Liver (tissue), 8 donors: ENCODE measurements at regions not wholly inside any gene's neighbourhood (a gene's known extent, or its start where the extent isn't known, plus 50 kb on each side); places are given as distances from the start of the nearest gene placed in this dataset.
"Not testable (repeated sequence)": the region's sequence is repeated elsewhere in the genome, so short reads cannot be mapped to it uniquely, and the experiment has no call there.

Experiments used
- DNase-seq: peaks from one replicate; pipeline ENCODE4 v3.0.0-alpha.2; 2017; ENCODE audit warnings: low spot score
- H3K27ac ChIP-seq, 2 donors: one replicate each; pipeline ENCODE4 v1.7.0; 2013; ENCODE audit warnings: inconsistent platforms in 2 of 2, low read length in 2 of 2, control low read depth in 1 of 2, low read depth in 1 of 2, mild to moderate bottlenecking in 1 of 2
- H3K27me3 ChIP-seq, 4 donors: one replicate each; pipeline versions ENCODE4 v1.6.1 to v1.7.0; 2013; ENCODE audit warnings: low read length in 3 of 4, inconsistent platforms in 1 of 4, mild to moderate bottlenecking in 1 of 4, moderate library complexity in 1 of 4; ENCODE audit not compliant: control insufficient read depth in 4 of 4, insufficient read depth in 4 of 4
- H3K36me3 ChIP-seq, 4 donors: one replicate each; pipeline versions ENCODE4 v1.6.1 to v1.7.0; 2013; ENCODE audit warnings: low read length in 3 of 4, mild to moderate bottlenecking in 3 of 4, low read depth in 1 of 4, moderate library complexity in 1 of 4; ENCODE audit not compliant: control insufficient read depth in 4 of 4, insufficient read depth in 3 of 4
- H3K4me1 ChIP-seq, 4 donors: one replicate each; pipeline versions ENCODE4 v1.6.1 to v1.7.0; 2013; ENCODE audit warnings: low read length in 3 of 4, mild to moderate bottlenecking in 3 of 4, moderate library complexity in 1 of 4; ENCODE audit not compliant: control insufficient read depth in 4 of 4, insufficient read depth in 4 of 4
- H3K4me3 ChIP-seq, 3 donors: one replicate each; pipeline versions ENCODE4 v1.6.1 to v1.7.0; 2013; ENCODE audit warnings: low read length in 3 of 3, control low read depth in 1 of 3, low read depth in 1 of 3, mild to moderate bottlenecking in 1 of 3
- H3K9ac ChIP-seq, 2 donors: one replicate each; pipeline ENCODE4 v1.7.0; 2013; ENCODE audit warnings: low read length in 2 of 2, mild to moderate bottlenecking in 2 of 2, moderate library complexity in 2 of 2, control low read depth in 1 of 2, low read depth in 1 of 2
- H3K9me3 ChIP-seq, 4 donors: one replicate each; pipeline versions ENCODE4 v1.6.1 to v1.7.0; 2013; ENCODE audit warnings: low read length in 3 of 4; ENCODE audit not compliant: control insufficient read depth in 4 of 4
- EGR1 ChIP-seq, 2 donors: IDR thresholded peaks; 2 replicates each; pipeline ENCODE4 v1.6.1; 2016 to 2018; ENCODE audit warnings: antibody characterized with exemption in 2 of 2, low read depth in 2 of 2
- FOXA1 ChIP-seq: IDR thresholded peaks from 2 replicates; pipeline ENCODE4 v1.6.1; 2016; ENCODE audit warnings: antibody characterized with exemption
- GABPA ChIP-seq, 2 donors: IDR thresholded peaks in 1 of 2; conservative IDR thresholded peaks in 1 of 2; 2 replicates each; pipeline ENCODE4 v1.6.1; 2016; ENCODE audit warnings: antibody characterized with exemption in 2 of 2, mild to moderate bottlenecking in 1 of 2, moderate library complexity in 1 of 2
- HNF4A ChIP-seq, 2 donors: conservative IDR thresholded peaks; 2 replicates each; pipeline ENCODE4 v1.6.1; 2016; ENCODE audit warnings: antibody characterized with exemption in 2 of 2, mild to moderate bottlenecking in 2 of 2
- HNF4G ChIP-seq: IDR thresholded peaks from 2 replicates; pipeline ENCODE4 v1.6.1; 2016; ENCODE audit warnings: antibody characterized with exemption
- JUND ChIP-seq, 2 donors: IDR thresholded peaks; 2 replicates each; pipeline ENCODE4 v1.6.1; 2016; ENCODE audit warnings: antibody characterized with exemption in 2 of 2
- NR2F2 ChIP-seq: IDR thresholded peaks from 2 replicates; pipeline ENCODE4 v1.6.1; 2016; ENCODE audit warnings: antibody characterized with exemption
- RAD21 ChIP-seq, 2 donors: IDR thresholded peaks; 2 replicates each; pipeline ENCODE4 v1.6.1; 2016; ENCODE audit warnings: antibody characterized with exemption in 2 of 2, mild to moderate bottlenecking in 2 of 2
- RXRA ChIP-seq, 2 donors: IDR thresholded peaks; 2 replicates each; pipeline ENCODE4 v1.6.1; 2017 to 2018; ENCODE audit warnings: antibody characterized with exemption in 2 of 2, mild to moderate bottlenecking in 1 of 2
- SP1 ChIP-seq: IDR thresholded peaks from 2 replicates; pipeline ENCODE4 v1.6.1; 2018; ENCODE audit warnings: antibody characterized with exemption, mild to moderate bottlenecking
- TAF1 ChIP-seq: conservative IDR thresholded peaks from 2 replicates; pipeline ENCODE4 v1.6.1; 2016; ENCODE audit warnings: antibody characterized with exemption, mild to moderate bottlenecking
- YY1 ChIP-seq: IDR thresholded peaks from 2 replicates; pipeline ENCODE4 v1.6.1; 2016; ENCODE audit warnings: antibody characterized with exemption, mild to moderate bottlenecking
- WGBS: extraction: QIAGEN DNeasy Blood & Tissue Kit; methylation state at CpG from one replicate; pipeline ENCODE4 v1.1.7; 2013; 5-methylcytosine and 5-hydroxymethylcytosine counted together
- TF ChIP-seq, protein P1 (sequence below): IDR thresholded peaks from 2 replicates; pipeline ENCODE4 v1.6.1; 2016; ENCODE audit warnings: antibody characterized with exemption
- TF ChIP-seq, protein P2 (sequence below): IDR thresholded peaks from 2 replicates; pipeline ENCODE4 v1.6.1; 2016; ENCODE audit warnings: antibody characterized with exemption
- TF ChIP-seq, protein P3 (sequence below): IDR thresholded peaks from 2 replicates; pipeline ENCODE4 v1.6.1; 2016; ENCODE audit warnings: antibody characterized with exemption
- TF ChIP-seq, protein P4 (sequence below): fragments of 150-350 bp; IDR thresholded peaks from 2 replicates; pipeline ENCODE4 v1.5.1; 2017; ENCODE audit warnings: improper control_type of control experiment, low read depth, low read length; ENCODE audit not compliant: missing input control
- donor health status: healthy.
- donor health status: healthy.
- donor health status: healthy.
- donor health status: healthy.
- donor health status: healthy.

DNA sequence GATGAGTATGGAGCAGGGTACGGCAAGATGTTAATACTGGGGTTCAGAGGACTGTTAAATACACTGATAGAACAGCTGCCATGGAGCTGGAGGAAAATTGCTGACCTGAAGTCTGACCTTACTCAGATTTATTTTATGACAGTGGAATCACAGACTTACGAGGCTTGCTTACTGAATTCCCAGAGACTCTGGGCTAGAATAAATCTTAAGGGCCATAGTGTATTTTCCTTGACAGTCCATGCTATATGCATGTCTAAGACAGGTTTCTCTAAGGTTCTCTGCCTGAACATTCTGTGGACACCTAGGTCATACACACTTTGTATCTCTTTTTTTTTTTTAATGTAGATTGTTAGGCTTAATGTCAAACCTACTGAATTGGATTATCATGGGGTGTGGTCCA is 633.2 kb upstream of the ACTRT1 start:
- WGBS, result 90% methylated on average over 2 of the region's 2 CpGs

DNA sequence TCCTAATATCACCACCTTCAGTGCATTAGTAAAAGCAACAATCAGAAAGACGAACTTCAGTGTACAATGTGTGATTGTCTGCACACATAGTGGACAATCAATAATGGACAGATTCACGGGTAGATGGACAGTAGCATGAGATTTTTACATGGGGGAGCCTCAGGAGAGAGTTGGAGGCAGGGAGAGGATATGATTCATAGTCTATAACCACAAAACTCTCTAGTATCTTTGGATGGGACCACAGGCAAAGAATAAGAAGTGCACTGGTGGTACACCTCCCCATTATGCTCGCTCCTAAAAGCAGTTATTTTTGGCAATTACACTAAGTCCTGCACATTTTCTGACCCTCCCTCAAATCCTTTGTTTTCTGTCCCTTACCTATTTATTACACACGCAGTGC is 624.4 kb upstream of the ACTRT1 start:
- no peak for DNase-seq
- H3K27ac ChIP-seq, result no peak overlapping the region
- no peaks in the 10 kb centered on the region for H3K4me1 ChIP-seq
- 90% methylated on average over 4 of the region's 4 CpGs for WGBS
- H3K36me3 ChIP-seq, result no peaks in the 10 kb centered on the region
- H3K9ac ChIP-seq, result no peak overlapping the region
- no peaks in the 10 kb centered on the region for H3K27me3 ChIP-seq
- TF ChIP-seq JUND (IDR thresholded peaks at IDR 0.05) (no peak), NR2F2 (no peak), RAD21 (IDR thresholded peaks at IDR 0.05) (no peak), FOXA1 (no peak), HNF4G (no peak), EGR1 (IDR thresholded peaks at IDR 0.05; ENCODE audit: low read depth in 2 of 2) (no peak), GABPA (IDR thresholded peaks at IDR 0.05 in 1 of 2, conservative IDR thresholded peaks at IDR 0.05 in 1 of 2) (no peak), YY1 (no peak)
- TF ChIP-seq, protein P1, sequence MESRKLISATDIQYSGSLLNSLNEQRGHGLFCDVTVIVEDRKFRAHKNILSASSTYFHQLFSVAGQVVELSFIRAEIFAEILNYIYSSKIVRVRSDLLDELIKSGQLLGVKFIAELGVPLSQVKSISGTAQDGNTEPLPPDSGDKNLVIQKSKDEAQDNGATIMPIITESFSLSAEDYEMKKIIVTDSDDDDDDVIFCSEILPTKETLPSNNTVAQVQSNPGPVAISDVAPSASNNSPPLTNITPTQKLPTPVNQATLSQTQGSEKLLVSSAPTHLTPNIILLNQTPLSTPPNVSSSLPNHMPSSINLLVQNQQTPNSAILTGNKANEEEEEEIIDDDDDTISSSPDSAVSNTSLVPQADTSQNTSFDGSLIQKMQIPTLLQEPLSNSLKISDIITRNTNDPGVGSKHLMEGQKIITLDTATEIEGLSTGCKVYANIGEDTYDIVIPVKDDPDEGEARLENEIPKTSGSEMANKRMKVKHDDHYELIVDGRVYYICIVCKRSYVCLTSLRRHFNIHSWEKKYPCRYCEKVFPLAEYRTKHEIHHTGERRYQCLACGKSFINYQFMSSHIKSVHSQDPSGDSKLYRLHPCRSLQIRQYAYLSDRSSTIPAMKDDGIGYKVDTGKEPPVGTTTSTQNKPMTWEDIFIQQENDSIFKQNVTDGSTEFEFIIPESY, result no peak
- no peak overlapping the region for H3K4me3 ChIP-seq
- H3K9me3 ChIP-seq, result no peaks in the 10 kb centered on the region

More for the DNA sequence above, 633.2 kb upstream of the ACTRT1 start:
- no peak overlapping the region for H3K27ac ChIP-seq
- H3K4me1 ChIP-seq, result no peaks in the 10 kb centered on the region
- H3K4me3 ChIP-seq, result no peak overlapping the region
- TF ChIP-seq HNF4G (no peak), TAF1 (no peak), SP1 (no peak), NR2F2 (no peak), HNF4A (conservative IDR thresholded peaks at IDR 0.05) (no peak), FOXA1 (no peak), RAD21 (IDR thresholded peaks at IDR 0.05) (no peak), RXRA (IDR thresholded peaks at IDR 0.05) (no peak), YY1 (no peak), JUND (IDR thresholded peaks at IDR 0.05) (no peak)
- TF ChIP-seq, protein P2, sequence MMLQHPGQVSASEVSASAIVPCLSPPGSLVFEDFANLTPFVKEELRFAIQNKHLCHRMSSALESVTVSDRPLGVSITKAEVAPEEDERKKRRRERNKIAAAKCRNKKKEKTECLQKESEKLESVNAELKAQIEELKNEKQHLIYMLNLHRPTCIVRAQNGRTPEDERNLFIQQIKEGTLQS, result no peak
- TF ChIP-seq, protein P3, sequence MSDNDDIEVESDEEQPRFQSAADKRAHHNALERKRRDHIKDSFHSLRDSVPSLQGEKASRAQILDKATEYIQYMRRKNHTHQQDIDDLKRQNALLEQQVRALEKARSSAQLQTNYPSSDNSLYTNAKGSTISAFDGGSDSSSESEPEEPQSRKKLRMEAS, result no peak
- TF ChIP-seq, protein P4, sequence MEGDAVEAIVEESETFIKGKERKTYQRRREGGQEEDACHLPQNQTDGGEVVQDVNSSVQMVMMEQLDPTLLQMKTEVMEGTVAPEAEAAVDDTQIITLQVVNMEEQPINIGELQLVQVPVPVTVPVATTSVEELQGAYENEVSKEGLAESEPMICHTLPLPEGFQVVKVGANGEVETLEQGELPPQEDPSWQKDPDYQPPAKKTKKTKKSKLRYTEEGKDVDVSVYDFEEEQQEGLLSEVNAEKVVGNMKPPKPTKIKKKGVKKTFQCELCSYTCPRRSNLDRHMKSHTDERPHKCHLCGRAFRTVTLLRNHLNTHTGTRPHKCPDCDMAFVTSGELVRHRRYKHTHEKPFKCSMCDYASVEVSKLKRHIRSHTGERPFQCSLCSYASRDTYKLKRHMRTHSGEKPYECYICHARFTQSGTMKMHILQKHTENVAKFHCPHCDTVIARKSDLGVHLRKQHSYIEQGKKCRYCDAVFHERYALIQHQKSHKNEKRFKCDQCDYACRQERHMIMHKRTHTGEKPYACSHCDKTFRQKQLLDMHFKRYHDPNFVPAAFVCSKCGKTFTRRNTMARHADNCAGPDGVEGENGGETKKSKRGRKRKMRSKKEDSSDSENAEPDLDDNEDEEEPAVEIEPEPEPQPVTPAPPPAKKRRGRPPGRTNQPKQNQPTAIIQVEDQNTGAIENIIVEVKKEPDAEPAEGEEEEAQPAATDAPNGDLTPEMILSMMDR, result no peak
- TF ChIP-seq, protein P1, result no peak
- H3K27me3 ChIP-seq, result no peaks in the 10 kb centered on the region
- DNase-seq, result no peak
- H3K9ac ChIP-seq, result no peak overlapping the region
- H3K36me3 ChIP-seq, result no peaks in the 10 kb centered on the region
- no peaks in the 10 kb centered on the region for H3K9me3 ChIP-seq

DNA sequence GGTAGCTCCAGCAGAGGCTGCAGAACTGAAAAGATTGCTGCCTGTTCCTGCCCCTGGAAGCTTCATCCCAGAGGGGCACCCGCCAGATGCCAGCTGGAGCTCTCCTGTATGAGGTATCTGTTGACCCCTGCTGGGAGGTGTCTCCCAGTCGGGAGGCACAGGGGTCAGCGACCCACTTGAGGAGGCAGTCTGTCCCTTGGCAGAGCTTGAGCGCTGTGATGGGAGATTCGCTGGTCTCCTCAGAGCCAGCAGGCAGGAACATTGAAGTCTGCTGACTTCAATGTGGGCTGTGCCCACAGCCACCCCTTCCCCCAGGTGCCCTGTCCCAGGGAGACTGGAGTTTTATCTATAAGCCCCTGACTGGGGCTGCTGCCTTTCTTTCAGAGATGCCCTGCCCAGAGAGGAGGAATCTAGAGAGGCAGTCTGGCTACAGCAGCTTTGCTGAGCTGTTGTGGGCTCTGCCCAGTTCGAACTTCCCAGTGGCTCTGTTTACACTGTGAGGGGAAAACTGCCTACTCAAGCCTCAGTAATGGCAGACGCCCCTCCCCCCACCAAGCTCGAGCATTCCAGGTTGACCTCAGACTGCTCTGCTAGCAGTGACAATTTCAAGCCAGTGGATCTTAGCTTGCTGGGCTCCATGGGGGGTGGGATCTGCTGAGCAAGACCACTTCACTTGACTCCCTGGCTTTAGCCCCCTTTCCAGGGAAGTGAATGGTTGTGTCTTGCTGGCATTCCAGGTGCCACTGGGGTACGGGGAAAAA is 622.3 kb upstream of the ACTRT1 start:
- H3K9me3 ChIP-seq, H3K4me1 ChIP-seq, H3K36me3 ChIP-seq, H3K4me3 ChIP-seq, H3K27me3 ChIP-seq, H3K27ac ChIP-seq, DNase-seq, H3K9ac ChIP-seq: not testable (repeated sequence)
- WGBS, result 70% methylated on average over 9 of the region's 9 CpGs
